Adrenal gland (tissue), 9 donors: ENCODE measurements at regions not wholly inside any gene's neighbourhood (a gene's known extent, or its start where the extent isn't known, plus 50 kb on each side); places are given as distances from the start of the nearest gene placed in this dataset.

ENCODE experiments used
- DNase-seq, 7 donors: peaks; one replicate each; pipeline ENCODE4 v3.0.0-alpha.2; 2019 to 2020
- H3K27ac ChIP-seq, 5 donors: fragments of 200-600 bp; sonication (generic) in 4 of 5; 1 replicate in 3 of 5; 2 replicates in 2 of 5; pipeline versions ENCODE4 v1.5.1 to v1.8.0; 2016 to 2020; ENCODE audit warnings: mild to moderate bottlenecking in 1 of 5
- H3K27me3 ChIP-seq: fragments of 200-600 bp; 2 replicates; pipeline ENCODE4 v1.8.0; 2021
- H3K36me3 ChIP-seq, 2 donors: fragments of 200-600 bp; replicated peaks in 1 of 2; 1 replicate in 1 of 2; 2 replicates in 1 of 2; pipeline versions ENCODE4 v1.5.1 to v1.8.0; 2018 to 2022
- H3K4me1 ChIP-seq, 2 donors: fragments of 200-600 bp; replicated peaks in 1 of 2; 1 replicate in 1 of 2; 2 replicates in 1 of 2; pipeline versions ENCODE4 v1.5.1 to v1.8.0; 2018 to 2021
- H3K4me3 ChIP-seq, 4 donors: fragments of 200-600 bp; sonication (generic) in 3 of 4; one replicate each; pipeline ENCODE4 v1.5.1; 2016 to 2018
- H3K9me3 ChIP-seq, 3 donors: fragments of 200-600 bp; sonication (generic) in 1 of 3; replicated peaks in 1 of 3; 1 replicate in 2 of 3; 2 replicates in 1 of 3; pipeline versions ENCODE4 v1.5.1 to v1.8.0; 2016 to 2021
- CTCF ChIP-seq, 6 experiments: fragments of 450-650 bp in 4 of 6; fragments of 200-600 bp in 2 of 6; sonication (generic) in 1 of 6; IDR thresholded peaks; 1 replicate in 5 of 6; 2 replicates in 1 of 6; pipeline versions ENCODE4 v1.5.1 to v1.8.0; 2016 to 2021; ENCODE audit warnings: antibody characterized with exemption in 6 of 6, mild to moderate bottlenecking in 2 of 6, moderate library complexity in 1 of 6
- POLR2A ChIP-seq, 2 donors: fragments of 450-650 bp; IDR thresholded peaks; one replicate each; pipeline ENCODE4 v1.6.1; 2017; ENCODE audit warnings: antibody characterized with exemption in 2 of 2, mild to moderate bottlenecking in 2 of 2, moderate library complexity in 1 of 2
- WGBS, 4 donors: extraction: QIAGEN DNeasy Blood & Tissue Kit in 2 of 4; methylation state at CpG; one replicate each; pipeline versions ENCODE4 v1.1.5 to v1.1.7; 2013 to 2017; 5-methylcytosine and 5-hydroxymethylcytosine counted together
- intact Hi-C, 2 donors: fragments of 100-400 bp; cut with DNase I; formaldehyde crosslinking; loops; one replicate each; pipeline versions ENCODE4 v1.14.1 to v1.15.0; 2022 to 2023
- donor health status: healthy with polysubstance abuse.
- donor health status: Bipolar disorder and iron deficiency.
- donor health status: DM: yes; HTN: yes; CAD: no.
- donor health status: DM: no; HTN: no; CAD: no.
- donor health status: DM: no; HTN: no; CAD: no.

GRCh38 chr14:97921296-97921695 lies 1124.1 kb downstream of the VRK1 start:
- DNase-seq: no peak
- H3K4me3 ChIP-seq: no peak overlapping the region
- intact Hi-C loops: no loop called here
- H3K9me3 ChIP-seq: no peaks in the 10 kb centered on the region
- no peaks in the 10 kb centered on the region for H3K36me3 ChIP-seq
- no peaks in the 10 kb centered on the region for H3K4me1 ChIP-seq
- TF ChIP-seq CTCF (IDR thresholded peaks at IDR 0.05): no peak
- no peak for TF ChIP-seq POLR2A (IDR thresholded peaks at IDR 0.05)
- H3K27ac ChIP-seq: no peak overlapping the region
- WGBS, 4 donors: 49 to 57% (median 53%) methylated on average over 5 of the region's 5 CpGs
- no peaks in the 10 kb centered on the region for H3K27me3 ChIP-seq

GRCh38 chr14:97924922-97925613 lies 1127.9 kb downstream of the VRK1 start:
- H3K27ac ChIP-seq: no peak overlapping the region
- intact Hi-C loops: no loop called here
- no peak for DNase-seq
- H3K9me3 ChIP-seq: no peaks in the 10 kb centered on the region
- H3K36me3 ChIP-seq: no peaks in the 10 kb centered on the region
- H3K27me3 ChIP-seq: no peaks in the 10 kb centered on the region
- no peak overlapping the region for H3K4me3 ChIP-seq
- 74 to 86% (median 78%) methylated on average over 11 of the region's 11 CpGs for WGBS, 4 donors
- no peak for TF ChIP-seq CTCF (IDR thresholded peaks at IDR 0.05)
- no peak for TF ChIP-seq POLR2A (IDR thresholded peaks at IDR 0.05)
- no peaks in the 10 kb centered on the region for H3K4me1 ChIP-seq

- no peak for TF ChIP-seq CTCF (IDR thresholded peaks at IDR 0.05)
- no peak for TF ChIP-seq POLR2A (IDR thresholded peaks at IDR 0.05)
- H3K4me3 ChIP-seq: no peak overlapping the region
- no peak for DNase-seq
- H3K9me3 ChIP-seq: no peaks in the 10 kb centered on the region
- H3K4me1 ChIP-seq: no peaks in the 10 kb centered on the region
- 68 to 79% (median 75%) methylated on average over 5 to 8 of the region's 8 CpGs for WGBS, 4 donors
- H3K36me3 ChIP-seq: no peaks in the 10 kb centered on the region
- H3K27ac ChIP-seq: no peak overlapping the region
- intact Hi-C loops: no loop called here
- no peaks in the 10 kb centered on the region for H3K27me3 ChIP-seq
Measured at GRCh38 chr14:97930166-97930565, 1133.0 kb downstream of the VRK1 start.

- Histone ChIP-seq H3K27me3 (no peaks in the 10 kb centered on the region), H3K36me3 (no peaks in the 10 kb centered on the region), H3K9me3 (no peaks in the 10 kb centered on the region), H3K4me1 (no peaks in the 10 kb centered on the region), H3K4me3 (no peak overlapping the region), H3K27ac (no peak overlapping the region)
- WGBS, 4 donors: 80 to 94% (median 87%) methylated on average over 4 of the region's 4 CpGs
- no peak for DNase-seq
- TF ChIP-seq CTCF (IDR thresholded peaks at IDR 0.05): no peak
- TF ChIP-seq POLR2A (IDR thresholded peaks at IDR 0.05): no peak
- intact Hi-C loops: no loop called here
Measured at GRCh38 chr14:97931273-97931672, 1134.1 kb downstream of the VRK1 start.
